ENCODE measurements at regions not wholly inside any gene's neighbourhood (a gene's known extent, or its start where the extent isn't known, plus 50 kb on each side); places are given as distances from the start of the nearest gene placed in this dataset.
A peak's percentile ranks its signal among the peaks of the same experiment; 100 is the strongest.

- no peak for DNase-seq
- Mint-ChIP-seq H3K27ac (ENCODE audit: unreplicated experiment) (no peak overlapping the region), H3K9me3 (ENCODE audit: unreplicated experiment) (no peaks in the 10 kb centered on the region), H3K27me3 (ENCODE audit: insufficient read depth, unreplicated experiment) (peaks cover 47% of the 10 kb centered on the region), H3K36me3 (ENCODE audit: insufficient read depth, unreplicated experiment) (no peaks in the 10 kb centered on the region), H3K4me1 (ENCODE audit: low read depth, unreplicated experiment) (peaks cover 6% of the 10 kb centered on the region), H3K4me3 (ENCODE audit: unreplicated experiment) (peak overlapping the region; percentile 61)
- TF ChIP-seq CTCF (IDR thresholded peaks at IDR 0.05; ENCODE audit: insufficient read depth in 1 of 2, low read depth in 1 of 2, low read length in 1 of 2, severe bottlenecking in 1 of 2, unreplicated experiment in 1 of 2), result no peak
- peak overlapping the region; percentile 19 for H3K4me3 ChIP-seq (ENCODE audit: low read depth, low read length)
- H3K9me3 ChIP-seq, result no peaks in the 10 kb centered on the region
- H3K4me1 ChIP-seq, result peaks cover 24% of the 10 kb centered on the region
- CTCF ChIA-PET, result interaction anchor here (0.7 to 1.6 kb wide), 4 partner anchors 13 to 424 kb away, joined by 3 to 5 read pairs (median 3); partner anchors contain the start of gene INSIG1
- POLR2A ChIA-PET, result no interaction called here
- no peaks in the 10 kb centered on the region for H3K36me3 ChIP-seq (ENCODE audit: control insufficient read depth, insufficient read depth, low read length)
- intact Hi-C loops (cut with micrococcal nuclease; ENCODE audit: unreplicated experiment), result no loop called here
- H3K27me3 ChIP-seq (replicated peaks; ENCODE audit: control insufficient read depth, insufficient read depth, low read length), result peaks cover 2% of the 10 kb centered on the region; the same call in 1 of the 2 replicates
- BruUV-seq (replicated peaks), result no TSS peak
These were observed 79.6 kb downstream of the INSIG1 start for GRCh38 chr7:155377071-155377837.

GRCh38 chr7:155377838-155378579 is 79.9 kb upstream of the EN2 start:
- H3K4me3 Mint-ChIP-seq (ENCODE audit: unreplicated experiment), result peak overlapping the region; percentile 61
- CTCF ChIA-PET, result interaction anchor here (0.8 to 1.6 kb wide), 3 partner anchors 14 to 221 kb away, joined by 3 to 7 read pairs (median 3); no protein-coding TSS in a partner anchor
- POLR2A ChIA-PET, result interaction anchor here (1.0 kb wide), 1 partner anchor 13 kb away, joined by 7 read pairs; no protein-coding TSS in a partner anchor

More at GRCh38 chr7:155377838-155378579, 79.9 kb upstream of the EN2 start:
- H3K27me3 Mint-ChIP-seq (ENCODE audit: insufficient read depth, unreplicated experiment), result peaks cover 44% of the 10 kb centered on the region
- no peak overlapping the region for H3K27ac Mint-ChIP-seq (ENCODE audit: unreplicated experiment)
- H3K36me3 Mint-ChIP-seq (ENCODE audit: insufficient read depth, unreplicated experiment), result no peaks in the 10 kb centered on the region
- H3K27me3 ChIP-seq (replicated peaks; ENCODE audit: control insufficient read depth, insufficient read depth, low read length), result no peaks in the 10 kb centered on the region; the same call in 1 of the 2 replicates
- no peaks in the 10 kb centered on the region for H3K36me3 ChIP-seq (ENCODE audit: control insufficient read depth, insufficient read depth, low read length)
- no peaks in the 10 kb centered on the region for H3K9me3 Mint-ChIP-seq (ENCODE audit: unreplicated experiment)
- DNase-seq, result peak in 1 of 2 experiments; percentile 43
- peak overlapping the region; percentile 19 for H3K4me3 ChIP-seq (ENCODE audit: low read depth, low read length)
- intact Hi-C loops (cut with micrococcal nuclease; ENCODE audit: unreplicated experiment), result no loop called here
- peaks cover 6% of the 10 kb centered on the region for H3K4me1 Mint-ChIP-seq (ENCODE audit: low read depth, unreplicated experiment)
- TF ChIP-seq CTCF (IDR thresholded peaks at IDR 0.05; ENCODE audit: insufficient read depth in 1 of 2, low read depth in 1 of 2, low read length in 1 of 2, severe bottlenecking in 1 of 2, unreplicated experiment in 1 of 2), result no peak
- no peaks in the 10 kb centered on the region for H3K9me3 ChIP-seq
- BruUV-seq (replicated peaks), result no TSS peak
- H3K4me1 ChIP-seq, result peaks cover 24% of the 10 kb centered on the region
